SK-N-SH treated with all-trans-retinoic acid at 6 μM for 48 hours (cell line): ENCODE measurements at regions not wholly inside any gene's neighbourhood (a gene's known extent, or its start where the extent isn't known, plus 50 kb on each side); places are given as distances from the start of the nearest gene placed in this dataset.

Experiments used
- ATAC-seq: fragments of 200-7000 bp; cut with Tn5 transposase; 3 replicates; pipeline ENCODE4 v1.9.1; 2020; ENCODE audit warnings: mild to moderate bottlenecking, moderate library complexity
- ARNTL ChIP-seq: fragments of 450-650 bp; formaldehyde crosslinking; IDR thresholded peaks from 2 replicates; pipeline ENCODE4 v1.5.0; 2020; ENCODE audit warnings: low read depth, mild to moderate bottlenecking, moderate library complexity, borderline replicate concordance
- BACH2 ChIP-seq: fragments of 250-450 bp; sonication (Bioruptor Pico); IDR thresholded peaks from 2 replicates; pipeline ENCODE4 v1.9.0; 2021; ENCODE audit warnings: mild to moderate bottlenecking, borderline replicate concordance
- CREB5 ChIP-seq: fragments of 250-450 bp; sonication (Bioruptor Pico); IDR thresholded peaks from 2 replicates; pipeline ENCODE4 v1.5.1; 2020; ENCODE audit warnings: low read depth, mild to moderate bottlenecking, moderate library complexity
- CSDC2 ChIP-seq: fragments of 250-450 bp; sonication (Bioruptor Pico); IDR thresholded peaks from 2 replicates; pipeline ENCODE4 v1.5.0; 2020; ENCODE audit warnings: mild to moderate bottlenecking, moderate library complexity
- ESRRG ChIP-seq: fragments of 250-450 bp; sonication (Bioruptor Pico); IDR thresholded peaks from 2 replicates; pipeline ENCODE4 v1.6.1; 2021; ENCODE audit warnings: mild to moderate bottlenecking
- ISL1 ChIP-seq: fragments of 250-450 bp; sonication (Bioruptor Pico); IDR thresholded peaks from 2 replicates; pipeline ENCODE4 v2.1.2; 2022; ENCODE audit warnings: mild to moderate bottlenecking, moderate library complexity
- OSR1 ChIP-seq: fragments of 250-450 bp; sonication (Bioruptor Pico); IDR thresholded peaks from 2 replicates; pipeline ENCODE4 v1.8.0; 2022; ENCODE audit warnings: moderate library complexity, mild to moderate bottlenecking, inconsistent platforms
- PATZ1 ChIP-seq: fragments of 250-450 bp; sonication (Bioruptor Pico); IDR thresholded peaks from 2 replicates; pipeline ENCODE4 v1.8.0; 2020; ENCODE audit warnings: mild to moderate bottlenecking, moderate library complexity, borderline replicate concordance
- PPARA ChIP-seq: fragments of 250-450 bp; sonication (Bioruptor Pico); IDR thresholded peaks from 2 replicates; pipeline ENCODE4 v1.5.0; 2020; ENCODE audit warnings: mild to moderate bottlenecking, borderline replicate concordance
- RARB ChIP-seq: fragments of 250-450 bp; sonication (Bioruptor Pico); IDR thresholded peaks from 2 replicates; pipeline ENCODE4 v1.8.0; 2021; ENCODE audit warnings: mild to moderate bottlenecking, moderate library complexity
- SNAI2 ChIP-seq: fragments of 250-450 bp; sonication (Bioruptor Pico); IDR thresholded peaks from 2 replicates; pipeline ENCODE4 v1.5.0; 2020; ENCODE audit warnings: mild to moderate bottlenecking, moderate library complexity
- TCF4 ChIP-seq: fragments of 250-450 bp; sonication (Bioruptor Pico); IDR thresholded peaks from 2 replicates; pipeline ENCODE4 v1.8.0; 2021; ENCODE audit warnings: mild to moderate bottlenecking, moderate library complexity, borderline replicate concordance
- TOX ChIP-seq: fragments of 250-450 bp; sonication (Bioruptor Pico); IDR thresholded peaks from 2 replicates; pipeline ENCODE4 v1.8.0; 2021; ENCODE audit warnings: mild to moderate bottlenecking, moderate library complexity, borderline replicate concordance
- TSHZ2 ChIP-seq: fragments of 250-450 bp; sonication (Bioruptor Pico); IDR thresholded peaks from 2 replicates; pipeline ENCODE4 v1.5.0; 2020; ENCODE audit warnings: mild to moderate bottlenecking, moderate library complexity
- ZC3H10 ChIP-seq: fragments of 250-450 bp; sonication (Bioruptor Pico); IDR thresholded peaks from 2 replicates; pipeline ENCODE4 v1.5.1; 2021; ENCODE audit warnings: mild to moderate bottlenecking, moderate library complexity
- ZFP3 ChIP-seq: fragments of 250-450 bp; sonication (Bioruptor Pico); IDR thresholded peaks from 2 replicates; pipeline ENCODE4 v1.5.0; 2020; ENCODE audit warnings: mild to moderate bottlenecking, moderate library complexity
- ZFP30 ChIP-seq: fragments of 450-650 bp; formaldehyde crosslinking; IDR thresholded peaks from 2 replicates; pipeline ENCODE4 v1.5.0; 2022; ENCODE audit warnings: mild to moderate bottlenecking, moderate library complexity
- ZNF565 ChIP-seq: fragments of 450-650 bp; formaldehyde crosslinking; conservative IDR thresholded peaks from 2 replicates; pipeline ENCODE4 v1.5.0; 2020; ENCODE audit warnings: low read depth, mild to moderate bottlenecking, moderate library complexity
- ZNF70 ChIP-seq: fragments of 450-650 bp; formaldehyde crosslinking; IDR thresholded peaks from 2 replicates; pipeline ENCODE4 v1.5.0; 2020; ENCODE audit warnings: mild to moderate bottlenecking, moderate library complexity
- ZNF8 ChIP-seq: fragments of 450-650 bp; formaldehyde crosslinking; IDR thresholded peaks from 2 replicates; pipeline ENCODE4 v1.5.0; 2020; ENCODE audit warnings: mild to moderate bottlenecking, moderate library complexity
- TF ChIP-seq, protein P1 (sequence below): fragments of 250-450 bp; sonication (Bioruptor Pico); IDR thresholded peaks from 2 replicates; pipeline ENCODE4 v1.5.1; 2021; ENCODE audit warnings: mild to moderate bottlenecking, moderate library complexity

- no peak for ATAC-seq
- no peak for TF ChIP-seq CREB5 (CRISPR knock-in tag)
- TF ChIP-seq ZFP3 (CRISPR knock-in tag), result no peak
- no peak for TF ChIP-seq PATZ1
- no peak for TF ChIP-seq RARB (CRISPR knock-in tag)
- no peak for TF ChIP-seq CSDC2 (CRISPR knock-in tag)
- TF ChIP-seq ISL1 (CRISPR knock-in tag), result no peak
- no peak for TF ChIP-seq ZNF565
- TF ChIP-seq, protein P1, sequence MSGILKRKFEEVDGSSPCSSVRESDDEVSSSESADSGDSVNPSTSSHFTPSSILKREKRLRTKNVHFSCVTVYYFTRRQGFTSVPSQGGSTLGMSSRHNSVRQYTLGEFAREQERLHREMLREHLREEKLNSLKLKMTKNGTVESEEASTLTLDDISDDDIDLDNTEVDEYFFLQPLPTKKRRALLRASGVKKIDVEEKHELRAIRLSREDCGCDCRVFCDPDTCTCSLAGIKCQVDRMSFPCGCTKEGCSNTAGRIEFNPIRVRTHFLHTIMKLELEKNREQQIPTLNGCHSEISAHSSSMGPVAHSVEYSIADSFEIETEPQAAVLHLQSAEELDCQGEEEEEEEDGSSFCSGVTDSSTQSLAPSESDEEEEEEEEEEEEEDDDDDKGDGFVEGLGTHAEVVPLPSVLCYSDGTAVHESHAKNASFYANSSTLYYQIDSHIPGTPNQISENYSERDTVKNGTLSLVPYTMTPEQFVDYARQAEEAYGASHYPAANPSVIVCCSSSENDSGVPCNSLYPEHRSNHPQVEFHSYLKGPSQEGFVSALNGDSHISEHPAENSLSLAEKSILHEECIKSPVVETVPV (CRISPR knock-in tag), result no peak
- TF ChIP-seq ESRRG (CRISPR knock-in tag), result no peak
- no peak for TF ChIP-seq BACH2
- no peak for TF ChIP-seq OSR1 (CRISPR knock-in tag)
These were observed 419.2 kb downstream of the AASDHPPT start for GRCh38 chr11:106496677-106497076.

- TF ChIP-seq ZNF70 (CRISPR knock-in tag), result no peak
- TF ChIP-seq ZC3H10 (CRISPR knock-in tag), result no peak
- ATAC-seq, result no peak
These were observed 419.9 kb downstream of the AASDHPPT start for GRCh38 chr11:106497321-106497720.

DNA sequence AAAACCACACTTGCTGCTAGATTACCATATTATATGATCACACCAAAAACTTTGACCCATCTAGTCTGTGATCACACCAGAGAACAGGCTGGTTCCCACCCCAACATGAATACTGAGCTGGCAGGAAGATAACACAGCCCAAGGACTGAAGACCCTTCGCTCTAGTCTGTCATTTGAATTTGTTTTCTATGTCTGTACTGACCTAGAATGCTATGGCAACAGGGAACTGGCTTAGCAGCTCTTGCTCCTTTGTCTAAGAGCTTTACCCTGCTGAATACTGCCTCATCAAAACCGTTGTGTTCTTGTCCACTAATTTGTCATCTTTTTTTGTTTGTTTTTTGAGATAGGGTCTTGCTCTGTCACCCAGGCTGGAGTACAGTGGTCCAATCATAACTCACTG lies 420.4 kb downstream of the AASDHPPT start:
- TF ChIP-seq ISL1 (CRISPR knock-in tag) (no peak), RARB (CRISPR knock-in tag) (no peak), ZNF565 (no peak), OSR1 (CRISPR knock-in tag) (no peak), ZNF8 (CRISPR knock-in tag) (no peak), SNAI2 (CRISPR knock-in tag) (no peak), ZFP30 (CRISPR knock-in tag) (no peak)
- TF ChIP-seq, all 23 proteins: peak for 0
- no peak for ATAC-seq

- peak; percentile 91 for ATAC-seq
- TF ChIP-seq RARB (CRISPR knock-in tag), result no peak
- no peak for TF ChIP-seq TSHZ2
- no peak for TF ChIP-seq PATZ1
- no peak for TF ChIP-seq ZFP3 (CRISPR knock-in tag)
- TF ChIP-seq OSR1 (CRISPR knock-in tag), result no peak
- no peak for TF ChIP-seq TCF4 (CRISPR knock-in tag)
- TF ChIP-seq PPARA (CRISPR knock-in tag), result no peak
- TF ChIP-seq ZC3H10 (CRISPR knock-in tag), result no peak
- TF ChIP-seq ARNTL, result no peak
- TF ChIP-seq TOX (CRISPR knock-in tag), result no peak
- TF ChIP-seq CSDC2 (CRISPR knock-in tag), result no peak
- no peak for TF ChIP-seq BACH2
- no peak for TF ChIP-seq SNAI2 (CRISPR knock-in tag)
- TF ChIP-seq, protein P1 (CRISPR knock-in tag), result no peak
- no peak for TF ChIP-seq ZNF70 (CRISPR knock-in tag)
- TF ChIP-seq ESRRG (CRISPR knock-in tag), result no peak
- TF ChIP-seq, all 23 proteins: peak for 0
These were observed 426.4 kb downstream of the AASDHPPT start for GRCh38 chr11:106503901-106504300.
